Neural cell (in vitro differentiated cells): ENCODE measurements at regions not wholly inside any gene's neighbourhood (a gene's known extent, or its start where the extent isn't known, plus 50 kb on each side); places are given as distances from the start of the nearest gene placed in this dataset.

Experiments
- H2AFZ ChIP-seq: fragments of 200-600, 300-800 bp; sonication (generic), shearing (Covaris generic); 2 replicates; pipeline ENCODE4 v1.6.0; 2014; ENCODE audit warnings: low read depth, mild to moderate bottlenecking, antibody characterized with exemption, low read length, moderate library complexity
- H3F3A ChIP-seq: fragments of 200-600 bp; shearing (Covaris generic); 2 replicates; pipeline ENCODE4 v1.6.1; 2016; ENCODE audit warnings: mild to moderate bottlenecking, moderate library complexity, mixed read lengths, antibody characterized with exemption, low read length; ENCODE audit not compliant: insufficient read depth, poor library complexity, severe bottlenecking
- H3K27ac ChIP-seq: fragments of 200-600, 300-800 bp; sonication (generic), shearing (Covaris generic); 2 replicates; pipeline ENCODE4 v1.5.1; 2014; ENCODE audit warnings: mild to moderate bottlenecking, low read length, moderate library complexity
- H3K27me3 ChIP-seq: fragments of 300-800, 200-600 bp; sonication (generic), shearing (Covaris generic); 2 replicates; pipeline ENCODE4 v1.6.0; 2014; ENCODE audit warnings: mild to moderate bottlenecking, low read depth, low read length, moderate library complexity; ENCODE audit not compliant: insufficient read depth
- H3K36me3 ChIP-seq: fragments of 300-800, 200-600 bp; sonication (generic), shearing (Covaris generic); 2 replicates; pipeline ENCODE4 v1.5.1; 2014; ENCODE audit warnings: mild to moderate bottlenecking, antibody characterized with exemption, low read length, moderate library complexity; ENCODE audit not compliant: insufficient read depth
- H3K4me2 ChIP-seq: fragments of 300-800, 200-600 bp; sonication (generic), shearing (Covaris generic); 2 replicates; pipeline ENCODE4 v1.6.0; 2014; ENCODE audit warnings: mild to moderate bottlenecking, low read length
- H3K4me3 ChIP-seq: fragments of 300-800, 200-600 bp; sonication (generic), shearing (Covaris generic); 2 replicates; pipeline ENCODE4 v1.5.1; 2014; ENCODE audit warnings: mild to moderate bottlenecking, low read length, moderate library complexity
- H3K79me2 ChIP-seq: fragments of 200-600 bp; shearing (Covaris generic); replicated peaks from 2 replicates; pipeline ENCODE4 v1.6.0; 2014; ENCODE audit warnings: mild to moderate bottlenecking, low read length, moderate library complexity; ENCODE audit not compliant: insufficient read depth
- H3K9ac ChIP-seq: fragments of 300-800, 200-600 bp; sonication (generic), shearing (Covaris generic); 2 replicates; pipeline ENCODE4 v1.6.1; 2016; ENCODE audit warnings: mild to moderate bottlenecking, low read length, mixed read lengths
- H3K9me2 ChIP-seq: fragments of 200-600 bp; shearing (Covaris generic); 2 replicates; pipeline ENCODE4 v1.6.1; 2016; ENCODE audit warnings: mild to moderate bottlenecking, low read length, mixed read lengths; ENCODE audit not compliant: insufficient read depth
- H3K9me3 ChIP-seq: fragments of 200-600, 300-800 bp; sonication (generic), shearing (Covaris generic); 2 replicates; pipeline ENCODE4 v1.6.1; 2016; ENCODE audit warnings: mild to moderate bottlenecking, mixed run types, low read length, moderate library complexity, mixed read lengths
- H4K20me1 ChIP-seq: fragments of 200-600 bp; shearing (Covaris generic); 2 replicates; pipeline ENCODE4 v1.6.1; 2016; ENCODE audit warnings: mild to moderate bottlenecking, mixed run types; ENCODE audit not compliant: insufficient read depth
- EP300 ChIP-seq: fragments of 450-650 bp; conservative IDR thresholded peaks from 2 replicates; pipeline ENCODE4 v1.6.1; 2014; ENCODE audit warnings: antibody characterized with exemption, mild to moderate bottlenecking, moderate library complexity; ENCODE audit not compliant: poor library complexity, severe bottlenecking
- MXI1 ChIP-seq: fragments of 450-650 bp; conservative IDR thresholded peaks from 2 replicates; pipeline ENCODE4 v1.6.1; 2014; ENCODE audit warnings: antibody characterized with exemption, mild to moderate bottlenecking; ENCODE audit not compliant: poor library complexity, severe bottlenecking
- POLR2AphosphoS5 ChIP-seq: IDR thresholded peaks from 2 replicates; pipeline ENCODE4 v1.6.1; 2012
- RAD21 ChIP-seq: fragments of 450-650 bp; conservative IDR thresholded peaks from 2 replicates; pipeline ENCODE4 v1.6.1; 2014; ENCODE audit warnings: antibody characterized with exemption, mild to moderate bottlenecking, moderate library complexity
- SMC3 ChIP-seq: fragments of 450-650 bp; conservative IDR thresholded peaks from 2 replicates; pipeline ENCODE4 v1.6.1; 2014; ENCODE audit warnings: antibody characterized with exemption, mild to moderate bottlenecking, moderate library complexity; ENCODE audit not compliant: poor library complexity
- TAF1 ChIP-seq: IDR thresholded peaks from 2 replicates; pipeline ENCODE4 v1.6.1; 2012; ENCODE audit warnings: low read depth
- TF ChIP-seq, protein P1 (sequence below): IDR thresholded peaks from 2 replicates; pipeline ENCODE4 v1.6.1; 2012; ENCODE audit warnings: borderline replicate concordance

DNA sequence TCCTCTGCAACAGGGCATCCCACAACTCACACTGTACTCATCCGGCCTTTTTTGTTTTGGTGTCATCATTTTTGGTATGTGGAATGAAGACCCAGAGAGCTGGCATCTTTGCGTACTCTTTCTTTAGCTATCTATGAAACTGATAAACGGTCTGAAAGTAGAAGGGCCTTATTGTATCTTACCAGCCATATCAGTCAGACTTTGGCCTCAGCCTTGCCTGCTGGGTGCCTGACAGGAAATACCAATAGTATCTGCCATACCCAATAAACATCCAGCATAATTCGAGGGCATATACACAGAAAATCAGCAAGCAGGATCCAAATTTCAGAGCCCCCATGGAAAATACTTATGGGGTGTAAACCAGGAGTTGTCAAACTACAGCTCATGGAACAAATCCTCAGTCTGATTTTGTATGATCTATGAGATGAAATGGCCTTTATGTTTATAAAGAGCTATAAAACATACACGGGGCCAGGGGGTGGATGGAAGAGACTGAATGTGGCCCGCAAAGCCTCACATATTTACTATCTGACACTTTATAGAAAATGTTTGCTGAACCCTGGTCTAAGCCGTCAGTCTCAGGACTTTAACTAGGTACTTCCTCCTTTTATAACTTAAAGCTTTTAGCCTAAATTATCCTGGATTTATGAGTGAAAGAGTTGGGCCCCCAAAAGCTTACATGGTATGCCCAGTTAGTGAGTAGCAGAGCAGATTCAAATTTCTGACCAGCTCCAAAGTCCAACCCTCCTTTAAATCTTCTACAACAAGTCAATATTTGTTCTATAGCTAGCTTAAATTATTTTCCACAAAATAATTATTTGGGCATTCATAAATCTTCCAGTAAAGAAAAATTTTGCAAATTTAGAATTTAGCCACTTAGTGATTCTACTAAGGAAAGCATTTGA lies 308.0 kb upstream of the PUM3 start:
- Histone ChIP-seq H3F3A (no peaks in the 10 kb centered on the region), H3K27ac (no peak overlapping the region), H4K20me1 (no peaks in the 10 kb centered on the region), H3K4me2 (no peak overlapping the region), H3K4me3 (no peak overlapping the region), H3K36me3 (no peaks in the 10 kb centered on the region), H2AFZ (no peak overlapping the region), H3K27me3 (no peaks in the 10 kb centered on the region), H3K79me2 (no peaks in the 10 kb centered on the region), H3K9me2 (no peaks in the 10 kb centered on the region), H3K9ac (no peak overlapping the region), H3K9me3 (no peaks in the 10 kb centered on the region)
- TF ChIP-seq MXI1 (no peak), SMC3 (no peak), POLR2AphosphoS5 (no peak), EP300 (no peak), RAD21 (no peak), TAF1 (no peak)
- TF ChIP-seq, protein P1, sequence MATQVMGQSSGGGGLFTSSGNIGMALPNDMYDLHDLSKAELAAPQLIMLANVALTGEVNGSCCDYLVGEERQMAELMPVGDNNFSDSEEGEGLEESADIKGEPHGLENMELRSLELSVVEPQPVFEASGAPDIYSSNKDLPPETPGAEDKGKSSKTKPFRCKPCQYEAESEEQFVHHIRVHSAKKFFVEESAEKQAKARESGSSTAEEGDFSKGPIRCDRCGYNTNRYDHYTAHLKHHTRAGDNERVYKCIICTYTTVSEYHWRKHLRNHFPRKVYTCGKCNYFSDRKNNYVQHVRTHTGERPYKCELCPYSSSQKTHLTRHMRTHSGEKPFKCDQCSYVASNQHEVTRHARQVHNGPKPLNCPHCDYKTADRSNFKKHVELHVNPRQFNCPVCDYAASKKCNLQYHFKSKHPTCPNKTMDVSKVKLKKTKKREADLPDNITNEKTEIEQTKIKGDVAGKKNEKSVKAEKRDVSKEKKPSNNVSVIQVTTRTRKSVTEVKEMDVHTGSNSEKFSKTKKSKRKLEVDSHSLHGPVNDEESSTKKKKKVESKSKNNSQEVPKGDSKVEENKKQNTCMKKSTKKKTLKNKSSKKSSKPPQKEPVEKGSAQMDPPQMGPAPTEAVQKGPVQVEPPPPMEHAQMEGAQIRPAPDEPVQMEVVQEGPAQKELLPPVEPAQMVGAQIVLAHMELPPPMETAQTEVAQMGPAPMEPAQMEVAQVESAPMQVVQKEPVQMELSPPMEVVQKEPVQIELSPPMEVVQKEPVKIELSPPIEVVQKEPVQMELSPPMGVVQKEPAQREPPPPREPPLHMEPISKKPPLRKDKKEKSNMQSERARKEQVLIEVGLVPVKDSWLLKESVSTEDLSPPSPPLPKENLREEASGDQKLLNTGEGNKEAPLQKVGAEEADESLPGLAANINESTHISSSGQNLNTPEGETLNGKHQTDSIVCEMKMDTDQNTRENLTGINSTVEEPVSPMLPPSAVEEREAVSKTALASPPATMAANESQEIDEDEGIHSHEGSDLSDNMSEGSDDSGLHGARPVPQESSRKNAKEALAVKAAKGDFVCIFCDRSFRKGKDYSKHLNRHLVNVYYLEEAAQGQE = no peak

DNA sequence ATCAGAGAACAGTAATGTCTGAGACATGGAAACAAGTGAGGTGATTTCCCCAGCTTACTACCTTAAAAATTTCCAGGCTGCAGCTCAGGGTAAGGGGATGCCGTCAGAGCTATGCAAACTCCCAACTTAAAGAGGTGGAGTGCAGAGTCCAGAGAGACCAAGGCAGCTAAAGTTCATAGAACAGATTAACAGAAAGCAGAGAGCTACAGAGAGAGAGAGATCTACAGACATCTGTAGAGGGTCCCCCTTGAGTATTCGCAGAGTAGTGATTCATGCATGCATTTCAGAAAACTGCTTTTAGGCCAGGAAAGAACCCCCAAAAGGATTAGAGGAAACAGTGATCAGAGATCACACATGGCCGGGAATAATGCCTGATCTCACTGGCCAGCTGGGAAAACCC lies 306.2 kb upstream of the PUM3 start:
- Histone ChIP-seq H4K20me1 (no peaks in the 10 kb centered on the region), H3K36me3 (no peaks in the 10 kb centered on the region), H3K27me3 (no peaks in the 10 kb centered on the region), H2AFZ (no peak overlapping the region), H3K9me3 (no peaks in the 10 kb centered on the region), H3F3A (no peaks in the 10 kb centered on the region), H3K79me2 (no peaks in the 10 kb centered on the region), H3K9me2 (no peaks in the 10 kb centered on the region), H3K27ac (no peak overlapping the region), H3K9ac (no peak overlapping the region), H3K4me2 (no peak overlapping the region), H3K4me3 (no peak overlapping the region)
- TF ChIP-seq TAF1 (no peak), MXI1 (no peak), EP300 (no peak)
- TF ChIP-seq, protein P1 = no peak
